ENCODE measurements at regions not wholly inside any gene's neighbourhood (a gene's known extent, or its start where the extent isn't known, plus 50 kb on each side); places are given as distances from the start of the nearest gene placed in this dataset.
A peak's percentile ranks its signal among the peaks of the same experiment; 100 is the strongest.
"Not testable (repeated sequence)": the region's sequence is repeated elsewhere in the genome, so short reads cannot be mapped to it uniquely, and the experiment has no call there.

- DNase-seq (ENCODE audit: low spot score in 2 of 2) (no peak), FAIRE-seq (no peak)
Observed at GRCh38 chr19:33866696-33867095, 70.0 kb downstream of the KCTD15 start.

- no peak for FAIRE-seq
- no peak for DNase-seq (ENCODE audit: low spot score in 2 of 2)
Observed at GRCh38 chr19:33868076-33868735, 71.5 kb downstream of the KCTD15 start.

GRCh38 chr19:33868788-33869412, 72.2 kb downstream of the KCTD15 start:
- FAIRE-seq (no peak), DNase-seq (ENCODE audit: low spot score in 2 of 2) (peak in 1 of 2 donors; percentile 63)

- not testable (repeated sequence) for DNase-seq (ENCODE audit: low spot score in 2 of 2); FAIRE-seq
Observed at GRCh38 chr19:33870298-33870932, 73.7 kb downstream of the KCTD15 start.

- DNase-seq (ENCODE audit: low spot score in 2 of 2) (no peak), FAIRE-seq (no peak)
Observed at GRCh38 chr19:33871605-33872004, 74.9 kb downstream of the KCTD15 start.

GRCh38 chr19:33872445-33873320, 76.0 kb downstream of the KCTD15 start:
- FAIRE-seq = no peak

GRCh38 chr19:33875071-33875470, 78.4 kb downstream of the KCTD15 start:
- DNase-seq (ENCODE audit: low spot score in 2 of 2) (no peak), FAIRE-seq (no peak)

More at GRCh38 chr19:33872445-33873320, 76.0 kb downstream of the KCTD15 start:
- DNase-seq (ENCODE audit: low spot score in 2 of 2) = no peak

GRCh38 chr19:33876192-33876591, 79.5 kb downstream of the KCTD15 start:
- DNase-seq (ENCODE audit: low spot score in 2 of 2) (no peak), FAIRE-seq (no peak)

- no peak for DNase-seq (ENCODE audit: low spot score in 2 of 2)
- FAIRE-seq = no peak
Observed at GRCh38 chr19:33878030-33878544, 81.4 kb downstream of the KCTD15 start.

GRCh38 chr19:33878910-33879810, 82.5 kb downstream of the KCTD15 start:
- FAIRE-seq (no peak), DNase-seq (ENCODE audit: low spot score in 2 of 2) (no peak)

GRCh38 chr19:33879818-33880575, 83.3 kb downstream of the KCTD15 start:
- FAIRE-seq (no peak), DNase-seq (ENCODE audit: low spot score in 2 of 2) (no peak)

- DNase-seq (ENCODE audit: low spot score in 2 of 2) (no peak), FAIRE-seq (no peak)
Observed at GRCh38 chr19:33883859-33884519, 87.3 kb downstream of the KCTD15 start.

- no peak for DNase-seq (ENCODE audit: low spot score in 2 of 2)
- no peak for FAIRE-seq
Observed at GRCh38 chr19:33885236-33885635, 88.6 kb downstream of the KCTD15 start.

- DNase-seq (ENCODE audit: low spot score in 2 of 2) (no peak), FAIRE-seq (no peak)
Observed at GRCh38 chr19:33887891-33888290, 91.2 kb downstream of the KCTD15 start.

GRCh38 chr19:33888665-33889064, 92.0 kb downstream of the KCTD15 start:
- FAIRE-seq = no peak

GRCh38 chr19:33890569-33890968, 93.9 kb downstream of the KCTD15 start:
- DNase-seq (ENCODE audit: low spot score in 2 of 2) (no peak), FAIRE-seq (no peak)

More at GRCh38 chr19:33888665-33889064, 92.0 kb downstream of the KCTD15 start:
- DNase-seq (ENCODE audit: low spot score in 2 of 2) = no peak

GRCh38 chr19:33891773-33892172, 95.1 kb downstream of the KCTD15 start:
- DNase-seq (ENCODE audit: low spot score in 2 of 2) = no peak
- no peak for FAIRE-seq

- FAIRE-seq (no peak), DNase-seq (ENCODE audit: low spot score in 2 of 2) (no peak)
Observed at GRCh38 chr19:33894787-33895186, 98.1 kb downstream of the KCTD15 start.
